Loucy (cell line): ENCODE measurements at regions not wholly inside any gene's neighbourhood (a gene's known extent, or its start where the extent isn't known, plus 50 kb on each side); places are given as distances from the start of the nearest gene placed in this dataset.
A peak's percentile ranks its signal among the peaks of the same experiment; 100 is the strongest.

Experiments used
- CTCF ChIP-seq: fragments of 200-600 bp; sonication (generic); conservative IDR thresholded peaks from 2 replicates; pipeline ENCODE4 v1.5.1; 2014; ENCODE audit warnings: mild to moderate bottlenecking, antibody characterized with exemption, low read length
- EZH2phosphoT487 ChIP-seq: fragments of 200-600 bp; IDR thresholded peaks from 2 replicates; pipeline ENCODE4 v1.6.1; 2018; ENCODE audit warnings: antibody characterized with exemption, mild to moderate bottlenecking, moderate library complexity, borderline replicate concordance

- TF ChIP-seq CTCF (0 out of 2 replicates have a peak, but pooled peaks have one; percentile 11), EZH2phosphoT487 (no peak)
Observed at GRCh38 chr3:29152379-29152778, 128.5 kb upstream of the RBMS3 start.
